Endothelial cell (in vitro differentiated cells): ENCODE measurements at regions not wholly inside any gene's neighbourhood (a gene's known extent, or its start where the extent isn't known, plus 50 kb on each side); places are given as distances from the start of the nearest gene placed in this dataset.

Source experiments
- DNase-seq: peaks from one replicate; pipeline ENCODE4 v3.0.0; 2021; ENCODE audit warnings: low spot score
- H3K27ac Mint-ChIP-seq: one replicate; pipeline ENCODE4 v1.8.0; 2021; ENCODE audit warnings: mixed read lengths, inconsistent platforms; ENCODE audit not compliant: unreplicated experiment
- H3K27me3 Mint-ChIP-seq: one replicate; pipeline ENCODE4 v1.8.0; 2021; ENCODE audit warnings: mild to moderate bottlenecking, moderate library complexity, mixed read lengths, inconsistent platforms; ENCODE audit not compliant: unreplicated experiment
- H3K36me3 Mint-ChIP-seq: one replicate; pipeline ENCODE4 v1.8.0; 2021; ENCODE audit warnings: mild to moderate bottlenecking, low read depth, mixed read lengths, inconsistent platforms; ENCODE audit not compliant: unreplicated experiment
- H3K4me1 Mint-ChIP-seq: one replicate; pipeline ENCODE4 v1.8.0; 2021; ENCODE audit warnings: mild to moderate bottlenecking, mixed read lengths, inconsistent platforms; ENCODE audit not compliant: unreplicated experiment
- H3K4me3 Mint-ChIP-seq: one replicate; pipeline ENCODE4 v1.8.0; 2021; ENCODE audit warnings: mild to moderate bottlenecking, mixed read lengths, inconsistent platforms; ENCODE audit not compliant: unreplicated experiment
- H3K9me3 Mint-ChIP-seq: one replicate; pipeline ENCODE4 v1.8.0; 2021; ENCODE audit warnings: mixed read lengths, inconsistent platforms; ENCODE audit not compliant: unreplicated experiment
- CTCF ChIP-seq: fragments of 200-600 bp; sonication (generic); IDR thresholded peaks from one replicate; pipeline ENCODE4 v1.5.0; 2021; ENCODE audit warnings: antibody characterized with exemption; ENCODE audit not compliant: unreplicated experiment

GRCh38 chr13:112213467-112214255 lies 146.7 kb downstream of the SOX1 start:
- H3K36me3 Mint-ChIP-seq: no peaks in the 10 kb centered on the region
- H3K4me3 Mint-ChIP-seq: no peak overlapping the region
- H3K9me3 Mint-ChIP-seq: no peaks in the 10 kb centered on the region
- no peak for DNase-seq
- H3K4me1 Mint-ChIP-seq: no peaks in the 10 kb centered on the region
- H3K27ac Mint-ChIP-seq: no peak overlapping the region
- H3K27me3 Mint-ChIP-seq: peaks cover 8% of the 10 kb centered on the region
- TF ChIP-seq CTCF: no peak

- TF ChIP-seq CTCF: no peak
- H3K9me3 Mint-ChIP-seq: no peaks in the 10 kb centered on the region
- no peak for DNase-seq
- H3K4me1 Mint-ChIP-seq: no peaks in the 10 kb centered on the region
- H3K36me3 Mint-ChIP-seq: no peaks in the 10 kb centered on the region
- H3K27ac Mint-ChIP-seq: no peak overlapping the region
- H3K4me3 Mint-ChIP-seq: no peak overlapping the region
- peaks cover 7% of the 10 kb centered on the region for H3K27me3 Mint-ChIP-seq
Observed at GRCh38 chr13:112215871-112216270, 148.9 kb downstream of the SOX1 start.

DNA sequence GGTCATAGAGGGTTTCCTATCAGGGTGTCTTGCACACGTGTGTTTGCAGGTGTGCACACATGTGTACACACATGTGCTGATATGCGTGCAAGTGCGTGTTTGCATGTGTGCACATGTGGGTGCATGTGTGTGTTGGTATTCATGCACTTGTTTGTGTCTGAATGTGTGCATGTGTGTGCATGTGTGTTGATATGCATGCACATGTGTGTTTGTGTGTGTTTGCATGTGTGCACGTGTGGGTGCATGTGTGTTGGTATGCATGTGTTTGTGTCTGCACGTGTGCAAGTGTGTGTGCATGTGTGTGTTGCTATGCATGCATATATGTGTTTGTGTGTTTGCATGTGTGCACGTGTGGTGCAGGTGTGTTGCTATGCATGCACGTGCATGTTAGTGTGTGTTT lies 150.5 kb downstream of the SOX1 start:
- no peak overlapping the region for H3K4me3 Mint-ChIP-seq
- no peaks in the 10 kb centered on the region for H3K36me3 Mint-ChIP-seq
- DNase-seq: no peak
- H3K27ac Mint-ChIP-seq: no peak overlapping the region
- TF ChIP-seq CTCF: no peak
- no peaks in the 10 kb centered on the region for H3K9me3 Mint-ChIP-seq
- peaks cover 7% of the 10 kb centered on the region for H3K27me3 Mint-ChIP-seq
- no peaks in the 10 kb centered on the region for H3K4me1 Mint-ChIP-seq

DNA sequence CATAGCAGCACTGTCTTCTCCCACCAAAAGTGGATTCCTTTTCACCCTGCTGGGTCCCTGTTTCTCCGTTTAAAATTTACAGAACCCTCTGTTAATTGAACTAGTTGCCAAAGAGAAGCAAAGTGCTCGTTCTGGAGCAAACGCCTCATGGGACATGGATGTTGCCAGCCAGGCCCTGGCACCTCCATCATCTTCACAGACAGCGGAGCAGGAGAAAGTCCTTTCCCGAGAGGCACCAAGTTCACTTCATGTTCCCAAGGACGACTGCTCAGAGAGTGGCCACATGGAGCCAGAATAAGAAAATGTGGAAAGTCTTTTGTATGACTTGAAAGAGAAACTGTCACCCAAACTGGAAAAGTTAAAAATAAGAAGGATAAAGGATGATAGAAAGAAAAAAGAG lies 151.5 kb downstream of the SOX1 start:
- no peak overlapping the region for H3K4me3 Mint-ChIP-seq
- TF ChIP-seq CTCF: no peak
- H3K27me3 Mint-ChIP-seq: peaks cover 7% of the 10 kb centered on the region
- no peaks in the 10 kb centered on the region for H3K9me3 Mint-ChIP-seq
- H3K36me3 Mint-ChIP-seq: no peaks in the 10 kb centered on the region
- no peak for DNase-seq
- H3K4me1 Mint-ChIP-seq: no peaks in the 10 kb centered on the region
- H3K27ac Mint-ChIP-seq: no peak overlapping the region

DNA sequence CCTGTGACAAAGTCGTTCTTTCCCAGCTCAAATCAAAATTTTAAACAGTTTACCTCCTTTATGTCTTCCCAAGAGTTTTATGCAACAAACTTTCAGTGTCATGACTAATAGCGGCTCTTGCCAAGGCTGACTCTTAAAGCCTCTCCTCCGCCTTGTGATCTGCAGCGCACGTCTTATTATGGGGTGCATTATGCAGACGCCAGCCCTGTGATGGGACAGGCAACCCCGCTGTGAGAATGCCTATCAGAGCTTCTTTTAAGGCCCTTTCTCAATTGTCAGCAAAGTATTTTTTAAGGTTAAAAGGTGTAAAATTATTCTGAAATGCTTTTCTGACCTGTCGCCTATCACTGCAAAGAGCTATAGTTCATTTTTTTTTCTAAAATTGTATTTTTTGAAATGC lies 152.8 kb downstream of the SOX1 start:
- Mint-ChIP-seq H3K4me1 (no peaks in the 10 kb centered on the region), H3K4me3 (no peak overlapping the region), H3K9me3 (no peaks in the 10 kb centered on the region), H3K27me3 (peaks cover 5% of the 10 kb centered on the region), H3K27ac (no peak overlapping the region), H3K36me3 (no peaks in the 10 kb centered on the region)
- no peak for DNase-seq
- no peak for TF ChIP-seq CTCF
